Epithelial cell of proximal tubule (primary cell): ENCODE measurements at regions not wholly inside any gene's neighbourhood (a gene's known extent, or its start where the extent isn't known, plus 50 kb on each side); places are given as distances from the start of the nearest gene placed in this dataset.

Experiments
- DNase-seq: peaks from one replicate; pipeline ENCODE4 v3.0.0-alpha.2; 2011; ENCODE audit warnings: low read depth
- H3K4me3 ChIP-seq: 2 replicates; pipeline ENCODE4 v1.5.1; 2011; ENCODE audit warnings: low read depth, mild to moderate bottlenecking, low read length
- CTCF ChIP-seq: conservative IDR thresholded peaks from 2 replicates; pipeline ENCODE4 v1.5.1; 2012; ENCODE audit warnings: low read depth, mild to moderate bottlenecking, low read length

GRCh38 chr17:71963791-71964190 lies 157.0 kb upstream of the SOX9 start:
- H3K4me3 ChIP-seq, result no peak overlapping the region
- DNase-seq, result no peak
- TF ChIP-seq CTCF, result no peak

DNA sequence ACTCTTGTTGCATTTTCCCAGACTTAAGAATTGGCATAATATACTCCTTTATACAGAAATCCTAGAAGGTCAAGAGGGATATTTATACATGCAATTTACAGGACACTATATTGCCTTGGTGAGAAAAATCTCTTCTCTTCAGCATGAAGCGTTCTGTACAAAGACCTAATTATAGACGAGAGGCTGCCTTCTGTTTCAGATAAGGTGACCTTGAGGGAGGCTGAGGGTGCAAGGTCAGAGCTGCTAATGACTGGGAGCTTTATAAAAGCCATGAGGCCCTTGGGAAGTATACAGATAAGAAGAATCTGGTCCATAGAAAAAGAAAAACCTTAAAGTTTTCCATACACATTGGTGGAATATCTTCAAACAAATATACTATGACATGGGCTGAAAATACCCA lies 156.3 kb upstream of the SOX9 start:
- no peak overlapping the region for H3K4me3 ChIP-seq
- no peak for TF ChIP-seq CTCF
- no peak for DNase-seq

- TF ChIP-seq CTCF, result no peak
- H3K4me3 ChIP-seq, result no peak overlapping the region
- DNase-seq, result no peak
Observed at GRCh38 chr17:71966055-71966454, 154.8 kb upstream of the SOX9 start.

- TF ChIP-seq CTCF, result no peak
- no peak overlapping the region for H3K4me3 ChIP-seq
- DNase-seq, result no peak
Observed at GRCh38 chr17:71966459-71967313, 154.1 kb upstream of the SOX9 start.

- no peak for TF ChIP-seq CTCF
- no peak for DNase-seq
- no peak overlapping the region for H3K4me3 ChIP-seq
Observed at GRCh38 chr17:71969500-71969899, 151.3 kb upstream of the SOX9 start.

DNA sequence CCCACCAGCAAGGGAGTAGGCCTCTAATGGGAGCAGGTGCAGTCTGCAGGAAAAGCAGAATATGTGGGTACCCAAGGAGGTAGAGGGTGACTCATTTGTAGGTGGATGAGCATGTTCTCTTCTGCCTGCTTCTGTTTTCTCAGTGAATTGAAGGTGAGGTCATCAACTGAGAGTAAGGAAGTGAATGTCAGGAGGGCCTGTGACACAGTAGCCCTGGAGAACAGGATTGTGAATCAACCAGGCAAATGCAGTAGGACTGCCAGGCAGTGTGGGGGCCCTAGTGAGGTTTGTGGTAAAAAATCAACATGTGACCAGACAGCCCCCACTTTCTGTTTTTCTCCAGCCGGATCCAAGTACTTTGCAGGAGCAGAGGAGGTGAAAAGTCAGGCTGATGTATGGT lies 150.5 kb upstream of the SOX9 start:
- no peak overlapping the region for H3K4me3 ChIP-seq
- peak; percentile 49 for DNase-seq
- TF ChIP-seq CTCF, result peak; percentile 8

DNA sequence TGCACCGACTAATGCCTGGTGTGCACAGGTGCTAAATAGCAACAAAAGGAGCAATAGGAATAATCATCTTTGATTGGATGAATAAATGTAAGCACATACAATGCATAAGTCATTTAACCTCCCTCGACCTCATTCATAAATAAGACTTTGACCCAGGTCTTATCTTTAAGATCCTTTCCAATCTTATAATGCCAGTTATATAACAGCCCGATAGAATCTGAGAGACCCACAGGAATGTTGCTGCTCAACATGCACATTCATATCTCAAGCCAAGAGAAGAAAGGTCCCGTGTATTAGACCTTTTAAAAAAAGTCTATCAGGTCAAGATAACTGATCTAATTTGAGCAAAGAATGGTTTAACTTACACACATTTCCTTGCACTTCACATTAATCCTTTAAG lies 146.8 kb upstream of the SOX9 start:
- no peak overlapping the region for H3K4me3 ChIP-seq
- DNase-seq, result no peak
- no peak for TF ChIP-seq CTCF
